Heart left ventricle (tissue), 13 donors: ENCODE measurements at regions not wholly inside any gene's neighbourhood (a gene's known extent, or its start where the extent isn't known, plus 50 kb on each side); places are given as distances from the start of the nearest gene placed in this dataset.
"Not testable (repeated sequence)": the region's sequence is repeated elsewhere in the genome, so short reads cannot be mapped to it uniquely, and the experiment has no call there.

Experiments used
- POLR2A ChIP-seq, 2 donors: fragments of 450-650 bp; IDR thresholded peaks; one replicate each; pipeline ENCODE4 v1.6.1; 2017; ENCODE audit warnings: antibody characterized with exemption in 2 of 2, mild to moderate bottlenecking in 2 of 2, moderate library complexity in 2 of 2
- TF ChIP-seq, protein P1 (sequence below), 12 donors: fragments of 200-600 bp; sonication (generic) in 4 of 12; IDR thresholded peaks; one replicate each; pipeline versions ENCODE4 v1.5.0 to v1.8.0; 2018 to 2022; ENCODE audit warnings: antibody characterized with exemption in 12 of 12, mild to moderate bottlenecking in 5 of 12
- donor health status: ischemic (EF 13 %, LVEDD 7.1; RV severe dilation, severe dysfunction).
- donor health status: DM: no; HTN: yes; CAD: no.
- donor health status: DM: no; HTN: no; CAD: no.
- donor health status: ischemic (EF 25% LVEDD 6.9; RV normal size, moderate dysfunction).
- donor health status: ischemic (EF 25% LVEDD 5.7; RV mildly dilated, moderate dysfunction).
- donor health status: ischemic (EF 35%, LVEDD 5.7; RV mildly dilated, moderate dysfunction).
- donor health status: nonischemic (EF 11% LVEDD 7.7; RV severe dilation, severe dysfunction).
- donor health status: DM: yes; HTN: yes; CAD: no.
- donor health status: PGD.
- donor health status: ischemic (EF 29% LVEDD 5.4; RV normal size, mild dysfunction).
- donor health status: nonischemic (EF 23%, LVEDD 6.1; RV moderate dilation, normal function).

DNA sequence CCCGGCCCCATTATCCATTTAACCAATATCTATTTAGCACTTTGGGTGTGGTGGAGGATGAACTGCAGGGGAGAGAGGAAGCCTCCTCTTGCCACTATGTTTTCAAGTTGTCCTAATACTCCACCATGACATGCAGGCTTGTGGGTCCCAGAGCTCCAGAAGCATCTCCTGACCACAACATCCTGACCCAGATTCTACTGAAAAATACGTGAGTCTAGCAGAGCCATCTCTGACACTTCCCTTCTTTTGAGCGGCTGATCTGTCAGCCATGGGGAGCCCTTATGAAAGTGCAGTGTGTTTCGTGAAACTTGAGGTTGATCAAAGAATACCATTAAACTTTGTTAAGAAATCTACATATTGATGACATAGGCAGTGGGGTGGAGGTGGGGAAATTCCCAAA lies 126.6 kb downstream of the UNC93B1 start:
- TF ChIP-seq, protein P1, sequence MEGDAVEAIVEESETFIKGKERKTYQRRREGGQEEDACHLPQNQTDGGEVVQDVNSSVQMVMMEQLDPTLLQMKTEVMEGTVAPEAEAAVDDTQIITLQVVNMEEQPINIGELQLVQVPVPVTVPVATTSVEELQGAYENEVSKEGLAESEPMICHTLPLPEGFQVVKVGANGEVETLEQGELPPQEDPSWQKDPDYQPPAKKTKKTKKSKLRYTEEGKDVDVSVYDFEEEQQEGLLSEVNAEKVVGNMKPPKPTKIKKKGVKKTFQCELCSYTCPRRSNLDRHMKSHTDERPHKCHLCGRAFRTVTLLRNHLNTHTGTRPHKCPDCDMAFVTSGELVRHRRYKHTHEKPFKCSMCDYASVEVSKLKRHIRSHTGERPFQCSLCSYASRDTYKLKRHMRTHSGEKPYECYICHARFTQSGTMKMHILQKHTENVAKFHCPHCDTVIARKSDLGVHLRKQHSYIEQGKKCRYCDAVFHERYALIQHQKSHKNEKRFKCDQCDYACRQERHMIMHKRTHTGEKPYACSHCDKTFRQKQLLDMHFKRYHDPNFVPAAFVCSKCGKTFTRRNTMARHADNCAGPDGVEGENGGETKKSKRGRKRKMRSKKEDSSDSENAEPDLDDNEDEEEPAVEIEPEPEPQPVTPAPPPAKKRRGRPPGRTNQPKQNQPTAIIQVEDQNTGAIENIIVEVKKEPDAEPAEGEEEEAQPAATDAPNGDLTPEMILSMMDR (IDR thresholded peaks at IDR 0.05) = not testable (repeated sequence)
- TF ChIP-seq POLR2A (IDR thresholded peaks at IDR 0.05) = not testable (repeated sequence)
